Karpas-422 (cell line): ENCODE measurements at regions not wholly inside any gene's neighbourhood (a gene's known extent, or its start where the extent isn't known, plus 50 kb on each side); places are given as distances from the start of the nearest gene placed in this dataset.
"Not testable (repeated sequence)": the region's sequence is repeated elsewhere in the genome, so short reads cannot be mapped to it uniquely, and the experiment has no call there.

ENCODE experiments used
- DNase-seq: peaks from one replicate; pipeline ENCODE4 v3.0.0-alpha.2; 2015
- H2AFZ ChIP-seq: fragments of 200-600 bp; sonication (generic); 2 replicates; pipeline ENCODE4 v1.6.1; 2014; ENCODE audit warnings: antibody characterized with exemption, low read length, mixed read lengths
- H3K27ac ChIP-seq: fragments of 200-600 bp; sonication (generic); 2 replicates; pipeline ENCODE4 v1.5.1; 2014; ENCODE audit warnings: mild to moderate bottlenecking, low read length, moderate library complexity
- H3K27me3 ChIP-seq: fragments of 200-600 bp; sonication (generic); 2 replicates; pipeline ENCODE4 v1.6.1; 2014; ENCODE audit warnings: low read length, mixed read lengths
- H3K36me3 ChIP-seq: fragments of 200-600 bp; sonication (generic); 2 replicates; pipeline ENCODE4 v1.6.1; 2014; ENCODE audit warnings: low read length, mixed read lengths; ENCODE audit not compliant: insufficient read depth
- H3K4me1 ChIP-seq: fragments of 200-600 bp; sonication (generic); 2 replicates; pipeline ENCODE4 v1.6.1; 2014; ENCODE audit warnings: mild to moderate bottlenecking, low read length, mixed read lengths
- H3K4me2 ChIP-seq: fragments of 200-600 bp; sonication (generic); 2 replicates; pipeline ENCODE4 v1.6.1; 2014; ENCODE audit warnings: low read length, low read depth, mild to moderate bottlenecking; ENCODE audit not compliant: poor library complexity, severe bottlenecking
- H3K4me3 ChIP-seq: fragments of 200-600 bp; sonication (generic); 2 replicates; pipeline ENCODE4 v1.5.1; 2014; ENCODE audit warnings: mild to moderate bottlenecking, antibody characterized with exemption, low read length, mixed read lengths
- H3K79me2 ChIP-seq: fragments of 200-600 bp; sonication (generic); 2 replicates; pipeline ENCODE4 v1.6.1; 2014; ENCODE audit warnings: mild to moderate bottlenecking, low read length, mixed read lengths
- H3K9ac ChIP-seq: fragments of 200-600 bp; sonication (generic); 2 replicates; pipeline ENCODE4 v1.6.0; 2014; ENCODE audit warnings: low read length
- H3K9me2 ChIP-seq: fragments of 200-600 bp; sonication (generic), shearing (Covaris generic); replicated peaks from 2 replicates; pipeline ENCODE4 v1.6.0; 2014; ENCODE audit warnings: mild to moderate bottlenecking, low read length, moderate library complexity; ENCODE audit not compliant: insufficient read depth
- H3K9me3 ChIP-seq: fragments of 300-700, 200-600 bp; sonication (generic); 2 replicates; pipeline ENCODE4 v1.6.1; 2014; ENCODE audit warnings: low read length, mixed read lengths
- H4K20me1 ChIP-seq: fragments of 200-600 bp; sonication (generic); 2 replicates; pipeline ENCODE4 v1.6.1; 2014; ENCODE audit warnings: mild to moderate bottlenecking, antibody characterized with exemption, low read length, low read depth; ENCODE audit not compliant: insufficient read depth

- not testable (repeated sequence) for H3K9ac ChIP-seq, H2AFZ ChIP-seq, H3K36me3 ChIP-seq, H3K4me1 ChIP-seq, H3K4me2 ChIP-seq, H3K27me3 ChIP-seq, H3K27ac ChIP-seq, H3K9me3 ChIP-seq, H3K4me3 ChIP-seq, H3K9me2 ChIP-seq, DNase-seq, H4K20me1 ChIP-seq, H3K79me2 ChIP-seq
Measured at GRCh38 chr5:167941556-167941955, 349.9 kb upstream of the WWC1 start.

GRCh38 chr5:167943343-167943742, 348.1 kb upstream of the WWC1 start:
- Histone ChIP-seq H3K27ac (no peak overlapping the region), H3K9me3 (no peaks in the 10 kb centered on the region), H3K4me1 (no peaks in the 10 kb centered on the region), H3K4me2 (no peak overlapping the region), H3K36me3 (no peaks in the 10 kb centered on the region), H3K79me2 (no peaks in the 10 kb centered on the region), H3K4me3 (no peak overlapping the region), H3K27me3 (no peaks in the 10 kb centered on the region), H3K9ac (no peak overlapping the region), H4K20me1 (no peaks in the 10 kb centered on the region), H2AFZ (no peak overlapping the region), H3K9me2 (no peaks in the 10 kb centered on the region)
- DNase-seq: no peak

GRCh38 chr5:167944121-167944852, 347.2 kb upstream of the WWC1 start:
- Histone ChIP-seq H3K36me3 (no peaks in the 10 kb centered on the region), H3K4me2 (no peak overlapping the region), H4K20me1 (no peaks in the 10 kb centered on the region), H3K9me3 (no peaks in the 10 kb centered on the region), H2AFZ (no peak overlapping the region), H3K9me2 (no peaks in the 10 kb centered on the region), H3K4me1 (no peaks in the 10 kb centered on the region), H3K9ac (no peak overlapping the region), H3K4me3 (no peak overlapping the region), H3K79me2 (no peaks in the 10 kb centered on the region), H3K27me3 (no peaks in the 10 kb centered on the region), H3K27ac (no peak overlapping the region)
- DNase-seq: no peak

- no peaks in the 10 kb centered on the region for H3K27me3 ChIP-seq
- no peaks in the 10 kb centered on the region for H3K4me1 ChIP-seq
- no peaks in the 10 kb centered on the region for H3K9me3 ChIP-seq
- H4K20me1 ChIP-seq: no peaks in the 10 kb centered on the region
- no peak overlapping the region for H3K27ac ChIP-seq
- no peaks in the 10 kb centered on the region for H3K9me2 ChIP-seq
- DNase-seq: no peak
- no peaks in the 10 kb centered on the region for H3K36me3 ChIP-seq
- H3K4me2 ChIP-seq: no peak overlapping the region
- H3K9ac ChIP-seq: no peak overlapping the region
- no peak overlapping the region for H2AFZ ChIP-seq
- H3K4me3 ChIP-seq: no peak overlapping the region
- H3K79me2 ChIP-seq: no peaks in the 10 kb centered on the region
Measured at GRCh38 chr5:167945542-167946384, 345.7 kb upstream of the WWC1 start.

DNA sequence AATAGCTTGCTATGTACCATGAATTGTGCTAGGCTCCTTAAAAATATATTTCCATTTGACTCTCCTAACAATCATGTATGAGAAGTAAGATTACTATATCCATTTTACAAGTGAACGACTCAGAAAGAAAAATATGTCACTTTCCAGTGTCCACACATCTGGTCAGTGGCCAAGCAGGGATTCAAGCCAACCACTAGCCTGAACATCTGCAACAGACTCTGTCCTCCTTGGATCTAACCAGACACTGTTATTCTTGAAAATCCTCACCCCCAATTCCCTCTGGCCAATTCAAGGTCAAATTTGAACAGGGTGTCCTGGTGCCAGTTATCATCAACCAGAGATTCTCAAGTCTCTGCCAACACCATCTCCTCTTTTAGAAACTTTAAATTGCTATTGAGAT, 344.1 kb upstream of the WWC1 start:
- Histone ChIP-seq H3K27me3 (no peaks in the 10 kb centered on the region), H2AFZ (no peak overlapping the region), H3K4me3 (no peak overlapping the region), H3K9me2 (no peaks in the 10 kb centered on the region), H3K27ac (no peak overlapping the region), H3K9ac (no peak overlapping the region), H4K20me1 (no peaks in the 10 kb centered on the region), H3K4me1 (no peaks in the 10 kb centered on the region), H3K4me2 (no peak overlapping the region), H3K36me3 (no peaks in the 10 kb centered on the region), H3K9me3 (no peaks in the 10 kb centered on the region), H3K79me2 (no peaks in the 10 kb centered on the region)
- DNase-seq: no peak

DNA sequence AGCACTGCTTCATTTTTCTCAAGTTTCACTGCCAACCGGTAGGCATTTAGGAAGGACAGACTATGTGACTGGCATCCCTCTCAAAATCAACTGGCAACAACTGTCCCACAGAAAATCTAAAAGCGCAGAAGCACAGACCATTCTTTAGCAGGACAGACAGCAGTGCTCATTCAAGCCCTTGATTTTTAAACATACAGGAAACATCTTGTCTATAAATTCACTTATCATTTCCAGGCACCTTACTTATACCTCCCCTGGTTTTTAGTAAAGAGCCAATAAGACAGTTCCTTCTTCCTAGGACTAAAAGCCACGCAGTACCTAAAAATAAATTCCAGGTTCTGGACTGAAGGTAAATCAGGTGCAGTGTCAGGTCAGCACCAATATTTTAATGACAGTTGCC, 343.2 kb upstream of the WWC1 start:
- no peak overlapping the region for H3K9ac ChIP-seq
- DNase-seq: no peak
- no peaks in the 10 kb centered on the region for H3K9me2 ChIP-seq
- no peak overlapping the region for H3K4me3 ChIP-seq
- no peaks in the 10 kb centered on the region for H3K4me1 ChIP-seq
- H3K79me2 ChIP-seq: no peaks in the 10 kb centered on the region
- H3K9me3 ChIP-seq: no peaks in the 10 kb centered on the region
- no peak overlapping the region for H3K4me2 ChIP-seq
- no peaks in the 10 kb centered on the region for H4K20me1 ChIP-seq
- no peaks in the 10 kb centered on the region for H3K36me3 ChIP-seq
- no peak overlapping the region for H2AFZ ChIP-seq
- no peaks in the 10 kb centered on the region for H3K27me3 ChIP-seq
- no peak overlapping the region for H3K27ac ChIP-seq

- H3K4me2 ChIP-seq: no peak overlapping the region
- no peaks in the 10 kb centered on the region for H3K27me3 ChIP-seq
- H3K9ac ChIP-seq: no peak overlapping the region
- no peak overlapping the region for H3K4me3 ChIP-seq
- H2AFZ ChIP-seq: no peak overlapping the region
- no peaks in the 10 kb centered on the region for H3K9me3 ChIP-seq
- DNase-seq: no peak
- no peaks in the 10 kb centered on the region for H4K20me1 ChIP-seq
- H3K9me2 ChIP-seq: no peaks in the 10 kb centered on the region
- no peak overlapping the region for H3K27ac ChIP-seq
- no peaks in the 10 kb centered on the region for H3K79me2 ChIP-seq
- H3K4me1 ChIP-seq: no peaks in the 10 kb centered on the region
- no peaks in the 10 kb centered on the region for H3K36me3 ChIP-seq
Measured at GRCh38 chr5:167949435-167949834, 342.0 kb upstream of the WWC1 start.

- no peak overlapping the region for H3K9ac ChIP-seq
- H3K9me2 ChIP-seq: no peaks in the 10 kb centered on the region
- H3K27ac ChIP-seq: no peak overlapping the region
- H3K27me3 ChIP-seq: no peaks in the 10 kb centered on the region
- DNase-seq: no peak
- H3K9me3 ChIP-seq: no peaks in the 10 kb centered on the region
- H3K4me3 ChIP-seq: no peak overlapping the region
- H3K36me3 ChIP-seq: no peaks in the 10 kb centered on the region
- H3K4me2 ChIP-seq: no peak overlapping the region
- H3K4me1 ChIP-seq: no peaks in the 10 kb centered on the region
- H3K79me2 ChIP-seq: no peaks in the 10 kb centered on the region
- H2AFZ ChIP-seq: no peak overlapping the region
- H4K20me1 ChIP-seq: no peaks in the 10 kb centered on the region
Measured at GRCh38 chr5:167950126-167950721, 341.2 kb upstream of the WWC1 start.
